Neural crest cell (in vitro differentiated cells): ENCODE measurements at regions not wholly inside any gene's neighbourhood (a gene's known extent, or its start where the extent isn't known, plus 50 kb on each side); places are given as distances from the start of the nearest gene placed in this dataset.

Experiments
- DNase-seq: peaks from one replicate; pipeline ENCODE4 v3.0.0; 2021; ENCODE audit warnings: low read depth, mixed read lengths, low spot score
- H3K27ac Mint-ChIP-seq: one replicate; pipeline ENCODE4 v1.8.0; 2021; ENCODE audit warnings: mild to moderate bottlenecking, mixed read lengths; ENCODE audit not compliant: unreplicated experiment
- H3K27me3 Mint-ChIP-seq: 2 replicates; pipeline ENCODE4 v1.8.0; 2021; ENCODE audit warnings: low read depth, mild to moderate bottlenecking, mixed read lengths
- H3K36me3 Mint-ChIP-seq: 2 replicates; pipeline ENCODE4 v1.8.0; 2021; ENCODE audit warnings: low read depth, mild to moderate bottlenecking, mixed read lengths
- H3K4me1 Mint-ChIP-seq: 2 replicates; pipeline ENCODE4 v1.8.0; 2021; ENCODE audit warnings: mixed read lengths
- H3K4me3 Mint-ChIP-seq: one replicate; pipeline ENCODE4 v1.8.0; 2021; ENCODE audit warnings: mild to moderate bottlenecking, mixed read lengths
- H3K9me3 Mint-ChIP-seq: 2 replicates; pipeline ENCODE4 v1.8.0; 2021; ENCODE audit warnings: mixed read lengths
- TF ChIP-seq, protein P1 (sequence below): fragments of 200-600 bp; sonication (generic); conservative IDR thresholded peaks from 2 replicates; pipeline ENCODE4 v1.5.0; 2021; ENCODE audit warnings: antibody characterized with exemption, mild to moderate bottlenecking

DNA sequence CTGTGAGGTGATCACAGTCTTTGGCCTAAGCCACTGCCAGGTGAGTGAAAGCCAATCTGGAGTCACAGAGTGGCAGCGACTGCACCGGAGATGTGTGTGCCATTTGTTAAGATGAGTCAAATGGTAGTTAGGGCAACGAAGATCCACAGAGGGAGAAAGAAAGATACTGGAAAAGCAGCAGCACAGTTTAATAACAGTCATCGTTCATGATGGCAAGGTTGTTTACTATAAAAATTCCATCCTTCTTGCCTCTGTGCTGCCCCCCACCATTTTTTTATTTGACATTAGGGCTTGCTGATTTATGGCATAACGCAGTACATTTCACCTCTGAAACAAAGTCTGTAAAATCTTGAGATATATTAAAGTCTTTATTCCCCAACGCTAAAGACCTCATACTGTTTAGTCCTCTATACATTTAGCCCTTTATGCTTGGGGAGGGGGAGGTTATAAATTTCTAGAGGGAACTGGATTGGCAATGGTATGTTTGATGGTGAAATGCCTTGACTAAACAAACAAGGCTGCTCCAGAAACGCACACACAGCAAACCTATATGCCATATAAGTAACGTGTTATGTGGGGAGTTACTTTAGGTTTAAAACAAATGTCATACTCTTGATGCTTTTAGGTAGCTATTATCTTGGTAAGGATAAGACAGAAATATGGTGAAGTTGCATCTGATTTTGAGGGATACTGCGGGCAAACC, 55.8 kb upstream of the ABL1 start:
- Mint-ChIP-seq H3K4me1 (peaks cover 17% of the 10 kb centered on the region), H3K27ac (no peak overlapping the region)
- TF ChIP-seq, protein P1, sequence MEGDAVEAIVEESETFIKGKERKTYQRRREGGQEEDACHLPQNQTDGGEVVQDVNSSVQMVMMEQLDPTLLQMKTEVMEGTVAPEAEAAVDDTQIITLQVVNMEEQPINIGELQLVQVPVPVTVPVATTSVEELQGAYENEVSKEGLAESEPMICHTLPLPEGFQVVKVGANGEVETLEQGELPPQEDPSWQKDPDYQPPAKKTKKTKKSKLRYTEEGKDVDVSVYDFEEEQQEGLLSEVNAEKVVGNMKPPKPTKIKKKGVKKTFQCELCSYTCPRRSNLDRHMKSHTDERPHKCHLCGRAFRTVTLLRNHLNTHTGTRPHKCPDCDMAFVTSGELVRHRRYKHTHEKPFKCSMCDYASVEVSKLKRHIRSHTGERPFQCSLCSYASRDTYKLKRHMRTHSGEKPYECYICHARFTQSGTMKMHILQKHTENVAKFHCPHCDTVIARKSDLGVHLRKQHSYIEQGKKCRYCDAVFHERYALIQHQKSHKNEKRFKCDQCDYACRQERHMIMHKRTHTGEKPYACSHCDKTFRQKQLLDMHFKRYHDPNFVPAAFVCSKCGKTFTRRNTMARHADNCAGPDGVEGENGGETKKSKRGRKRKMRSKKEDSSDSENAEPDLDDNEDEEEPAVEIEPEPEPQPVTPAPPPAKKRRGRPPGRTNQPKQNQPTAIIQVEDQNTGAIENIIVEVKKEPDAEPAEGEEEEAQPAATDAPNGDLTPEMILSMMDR = no peak

DNA sequence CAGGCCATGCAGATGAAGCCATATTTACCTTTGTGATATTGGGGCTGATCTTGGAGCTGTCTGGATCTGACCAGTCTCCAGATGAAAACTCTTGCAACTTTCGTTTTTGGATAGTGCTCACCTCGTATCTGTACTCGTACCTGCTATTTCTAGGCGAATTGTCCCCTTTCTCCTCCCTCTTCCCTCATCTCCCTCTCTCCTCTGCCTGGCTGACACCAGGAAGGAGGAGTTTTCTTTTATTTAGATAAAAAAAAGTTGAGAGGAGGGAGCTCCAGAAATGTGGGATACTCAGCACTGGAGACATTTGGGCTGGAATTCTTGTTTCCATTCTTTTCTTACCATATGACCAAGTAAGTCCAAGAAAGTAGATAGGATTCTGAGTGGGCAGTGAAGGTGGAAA, 54.6 kb upstream of the ABL1 start:
- peaks cover 9% of the 10 kb centered on the region for H3K9me3 Mint-ChIP-seq
- H3K36me3 Mint-ChIP-seq = peaks cover 9% of the 10 kb centered on the region
- peaks cover 17% of the 10 kb centered on the region for H3K4me1 Mint-ChIP-seq
- H3K27me3 Mint-ChIP-seq = no peaks in the 10 kb centered on the region
- TF ChIP-seq, protein P1 = no peak
- no peak overlapping the region for H3K4me3 Mint-ChIP-seq
- DNase-seq = no peak
- no peak overlapping the region for H3K27ac Mint-ChIP-seq

More for the DNA sequence above, 55.8 kb upstream of the ABL1 start:
- Mint-ChIP-seq H3K36me3 (peaks cover 16% of the 10 kb centered on the region), H3K4me3 (no peak overlapping the region), H3K9me3 (peaks cover 14% of the 10 kb centered on the region), H3K27me3 (no peaks in the 10 kb centered on the region)
- DNase-seq = no peak

DNA sequence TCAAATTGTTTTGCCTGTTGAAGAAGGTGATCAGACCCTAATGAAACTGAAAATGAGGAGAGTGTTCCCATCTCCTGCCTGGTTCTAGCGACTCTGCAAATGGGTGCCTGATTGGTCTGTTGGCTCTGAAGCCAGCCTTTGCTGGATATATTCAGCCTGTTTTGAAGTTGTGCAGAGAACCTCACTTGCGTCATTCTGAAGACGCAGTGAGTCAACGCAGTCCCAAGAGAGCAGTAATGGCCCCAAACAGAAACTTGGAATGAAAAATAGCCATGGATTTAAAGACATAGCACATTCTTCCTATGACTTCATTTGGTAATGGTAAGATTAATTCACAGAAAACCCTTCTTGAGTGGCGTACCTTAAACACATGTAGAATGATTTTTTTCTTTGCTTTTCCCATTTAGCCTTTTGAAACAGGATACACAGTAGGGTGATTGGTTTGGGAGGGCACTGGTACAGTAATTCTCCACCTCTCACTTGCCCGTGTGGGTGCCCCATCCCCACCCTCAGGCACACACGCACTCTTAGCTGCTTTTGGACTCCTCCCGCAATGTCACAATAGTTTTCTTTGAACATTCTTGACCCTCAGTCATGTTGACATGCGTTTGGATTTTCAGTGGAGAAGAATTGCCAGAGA, 54.1 kb upstream of the ABL1 start:
- no peak for DNase-seq
- Mint-ChIP-seq H3K27me3 (no peaks in the 10 kb centered on the region), H3K4me3 (no peak overlapping the region), H3K9me3 (peaks cover 3% of the 10 kb centered on the region), H3K27ac (no peak overlapping the region), H3K4me1 (peaks cover 17% of the 10 kb centered on the region), H3K36me3 (peaks cover 4% of the 10 kb centered on the region)
- TF ChIP-seq, protein P1 = no peak

DNA sequence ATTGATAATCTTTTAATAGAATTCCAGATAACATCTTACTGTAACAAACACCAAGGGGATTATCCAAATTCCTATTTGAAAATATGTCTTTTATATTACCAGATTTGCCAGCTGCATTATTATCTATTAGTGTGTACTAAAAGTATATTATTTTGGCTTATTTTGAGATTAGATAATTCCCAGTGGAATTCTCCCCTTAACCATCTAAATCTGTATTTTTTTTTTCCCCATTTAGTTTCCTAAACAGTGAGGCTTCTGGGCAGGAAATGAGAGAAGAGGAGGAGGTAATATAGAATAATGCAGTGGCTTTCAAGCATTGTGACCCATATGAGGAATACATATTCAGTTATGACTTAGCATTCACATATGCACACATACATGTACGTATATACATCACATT, 53.5 kb upstream of the ABL1 start:
- Mint-ChIP-seq H3K9me3 (peaks cover 3% of the 10 kb centered on the region), H3K4me1 (peaks cover 17% of the 10 kb centered on the region), H3K36me3 (peaks cover 3% of the 10 kb centered on the region), H3K27ac (no peak overlapping the region), H3K27me3 (no peaks in the 10 kb centered on the region), H3K4me3 (no peak overlapping the region)
- TF ChIP-seq, protein P1 = no peak
- DNase-seq = no peak

DNA sequence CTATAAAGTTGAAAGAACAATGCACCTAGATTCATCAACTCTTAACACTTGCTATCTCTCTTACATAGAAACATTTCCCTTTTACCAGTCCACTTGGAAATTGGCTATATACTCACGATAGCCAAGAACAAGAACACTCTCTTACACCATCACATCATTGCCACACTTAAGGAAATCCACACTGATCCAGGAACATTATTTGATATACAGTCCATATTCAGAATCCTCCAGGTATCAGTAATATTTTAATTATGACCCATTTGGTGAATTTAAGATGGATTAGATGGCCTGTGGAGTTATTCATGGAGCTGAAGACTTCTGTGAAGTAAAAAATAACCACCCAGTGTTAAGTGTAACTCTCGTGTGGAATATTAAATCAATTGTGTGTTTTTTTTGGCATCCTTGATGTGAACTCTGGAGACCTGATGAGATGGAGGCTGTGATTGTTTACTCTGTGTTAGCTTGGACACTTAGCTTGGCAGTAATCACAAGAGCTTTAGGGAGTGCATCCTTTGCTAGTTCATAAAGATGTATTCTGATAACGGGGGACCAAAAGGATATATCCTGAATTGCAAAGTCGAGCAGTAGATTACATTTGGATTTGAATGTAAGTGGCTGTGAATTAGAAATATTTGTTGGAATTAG, 52.0 kb upstream of the ABL1 start:
- Mint-ChIP-seq H3K27me3 (no peaks in the 10 kb centered on the region), H3K9me3 (no peaks in the 10 kb centered on the region), H3K4me1 (peaks cover 17% of the 10 kb centered on the region), H3K27ac (no peak overlapping the region), H3K36me3 (no peaks in the 10 kb centered on the region), H3K4me3 (no peak overlapping the region)
- TF ChIP-seq, protein P1 = no peak
- DNase-seq = no peak
